Endothelial cell (in vitro differentiated cells): ENCODE measurements at regions not wholly inside any gene's neighbourhood (a gene's known extent, or its start where the extent isn't known, plus 50 kb on each side); places are given as distances from the start of the nearest gene placed in this dataset.

Source experiments
- DNase-seq: peaks from one replicate; pipeline ENCODE4 v3.0.0; 2021; ENCODE audit warnings: low spot score
- H3K27ac Mint-ChIP-seq: one replicate; pipeline ENCODE4 v1.8.0; 2021; ENCODE audit warnings: mixed read lengths, inconsistent platforms; ENCODE audit not compliant: unreplicated experiment
- H3K27me3 Mint-ChIP-seq: one replicate; pipeline ENCODE4 v1.8.0; 2021; ENCODE audit warnings: mild to moderate bottlenecking, moderate library complexity, mixed read lengths, inconsistent platforms; ENCODE audit not compliant: unreplicated experiment
- H3K36me3 Mint-ChIP-seq: one replicate; pipeline ENCODE4 v1.8.0; 2021; ENCODE audit warnings: mild to moderate bottlenecking, low read depth, mixed read lengths, inconsistent platforms; ENCODE audit not compliant: unreplicated experiment
- H3K4me1 Mint-ChIP-seq: one replicate; pipeline ENCODE4 v1.8.0; 2021; ENCODE audit warnings: mild to moderate bottlenecking, mixed read lengths, inconsistent platforms; ENCODE audit not compliant: unreplicated experiment
- H3K4me3 Mint-ChIP-seq: one replicate; pipeline ENCODE4 v1.8.0; 2021; ENCODE audit warnings: mild to moderate bottlenecking, mixed read lengths, inconsistent platforms; ENCODE audit not compliant: unreplicated experiment
- H3K9me3 Mint-ChIP-seq: one replicate; pipeline ENCODE4 v1.8.0; 2021; ENCODE audit warnings: mixed read lengths, inconsistent platforms; ENCODE audit not compliant: unreplicated experiment
- TF ChIP-seq, protein P1 (sequence below): fragments of 200-600 bp; sonication (generic); IDR thresholded peaks from one replicate; pipeline ENCODE4 v1.5.0; 2021; ENCODE audit warnings: antibody characterized with exemption; ENCODE audit not compliant: unreplicated experiment

DNA sequence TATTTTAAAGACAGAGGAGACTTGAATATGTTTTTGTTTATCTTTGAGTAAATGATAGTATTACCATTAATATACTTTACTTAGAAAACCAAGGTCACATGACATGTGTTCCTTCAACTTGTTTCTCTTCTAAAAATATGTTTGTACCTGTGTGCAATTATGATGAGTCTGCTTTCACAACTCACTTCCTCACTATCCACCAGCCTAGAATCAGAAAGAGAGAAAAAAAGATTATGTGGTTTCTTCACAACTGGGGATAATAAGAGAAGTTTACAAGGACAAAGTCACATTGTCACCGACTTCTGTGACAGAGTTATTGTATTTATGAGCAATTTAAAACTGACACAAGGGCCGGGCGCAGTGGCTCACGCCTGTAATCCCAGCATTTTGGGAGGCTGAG lies 1112.1 kb downstream of the RPA4 start:
- H3K36me3 Mint-ChIP-seq = no peaks in the 10 kb centered on the region
- no peak overlapping the region for H3K4me3 Mint-ChIP-seq
- H3K4me1 Mint-ChIP-seq = no peaks in the 10 kb centered on the region
- DNase-seq = no peak
- no peaks in the 10 kb centered on the region for H3K9me3 Mint-ChIP-seq
- H3K27ac Mint-ChIP-seq = no peak overlapping the region
- H3K27me3 Mint-ChIP-seq = peaks cover 1% of the 10 kb centered on the region
- TF ChIP-seq, protein P1, sequence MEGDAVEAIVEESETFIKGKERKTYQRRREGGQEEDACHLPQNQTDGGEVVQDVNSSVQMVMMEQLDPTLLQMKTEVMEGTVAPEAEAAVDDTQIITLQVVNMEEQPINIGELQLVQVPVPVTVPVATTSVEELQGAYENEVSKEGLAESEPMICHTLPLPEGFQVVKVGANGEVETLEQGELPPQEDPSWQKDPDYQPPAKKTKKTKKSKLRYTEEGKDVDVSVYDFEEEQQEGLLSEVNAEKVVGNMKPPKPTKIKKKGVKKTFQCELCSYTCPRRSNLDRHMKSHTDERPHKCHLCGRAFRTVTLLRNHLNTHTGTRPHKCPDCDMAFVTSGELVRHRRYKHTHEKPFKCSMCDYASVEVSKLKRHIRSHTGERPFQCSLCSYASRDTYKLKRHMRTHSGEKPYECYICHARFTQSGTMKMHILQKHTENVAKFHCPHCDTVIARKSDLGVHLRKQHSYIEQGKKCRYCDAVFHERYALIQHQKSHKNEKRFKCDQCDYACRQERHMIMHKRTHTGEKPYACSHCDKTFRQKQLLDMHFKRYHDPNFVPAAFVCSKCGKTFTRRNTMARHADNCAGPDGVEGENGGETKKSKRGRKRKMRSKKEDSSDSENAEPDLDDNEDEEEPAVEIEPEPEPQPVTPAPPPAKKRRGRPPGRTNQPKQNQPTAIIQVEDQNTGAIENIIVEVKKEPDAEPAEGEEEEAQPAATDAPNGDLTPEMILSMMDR = no peak

DNA sequence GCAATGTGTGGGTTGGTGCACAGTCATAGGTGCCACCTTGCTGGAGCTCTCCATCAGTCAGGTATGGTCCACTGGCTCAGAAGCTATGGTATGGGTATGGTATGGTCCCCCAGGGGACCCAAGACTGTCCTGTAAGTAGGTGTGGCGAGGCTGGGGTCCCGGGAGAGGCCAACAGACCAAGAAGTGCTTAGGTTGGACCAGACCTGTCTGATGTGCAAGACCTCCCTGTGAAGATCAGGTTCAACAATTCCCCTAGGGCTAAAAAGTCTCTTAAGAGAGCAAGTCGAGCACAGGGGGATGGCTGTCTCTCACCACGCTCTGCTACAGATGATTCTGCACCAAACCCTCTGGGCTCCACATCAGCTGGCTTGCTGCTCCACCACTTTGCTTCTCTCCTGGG lies 1145.0 kb downstream of the RPA4 start:
- TF ChIP-seq, protein P1 = no peak
- Mint-ChIP-seq H3K27me3 (no peaks in the 10 kb centered on the region), H3K36me3 (no peaks in the 10 kb centered on the region), H3K9me3 (no peaks in the 10 kb centered on the region), H3K4me1 (no peaks in the 10 kb centered on the region), H3K27ac (no peak overlapping the region), H3K4me3 (no peak overlapping the region)
- DNase-seq = no peak

- H3K27ac Mint-ChIP-seq = no peak overlapping the region
- no peaks in the 10 kb centered on the region for H3K36me3 Mint-ChIP-seq
- no peak for DNase-seq
- H3K27me3 Mint-ChIP-seq = no peaks in the 10 kb centered on the region
- no peak overlapping the region for H3K4me3 Mint-ChIP-seq
- TF ChIP-seq, protein P1 = no peak
- H3K4me1 Mint-ChIP-seq = no peaks in the 10 kb centered on the region
- no peaks in the 10 kb centered on the region for H3K9me3 Mint-ChIP-seq
Measured at GRCh38 chrX:98029861-98030260, 1146.2 kb downstream of the RPA4 start.

DNA sequence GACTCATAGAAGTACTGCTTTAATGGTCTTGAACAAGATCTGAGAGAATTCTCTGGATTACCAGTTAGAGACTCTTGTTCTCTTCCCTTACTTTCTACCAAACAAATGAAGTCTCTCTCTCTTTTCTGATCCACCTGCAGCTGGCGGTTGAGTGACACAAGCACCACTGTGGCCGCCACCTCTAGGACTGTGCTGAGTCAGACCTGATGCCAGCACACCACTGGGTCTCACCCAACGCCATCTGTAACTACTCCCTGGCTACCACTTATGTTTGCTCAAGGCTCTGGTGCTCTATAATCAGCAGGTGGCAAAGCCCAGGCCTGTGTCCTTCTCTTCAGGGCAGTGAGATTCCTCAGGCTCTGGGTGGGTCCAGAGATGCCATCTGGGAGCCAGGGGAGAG lies 1173.5 kb downstream of the RPA4 start:
- Mint-ChIP-seq H3K36me3 (no peaks in the 10 kb centered on the region), H3K9me3 (no peaks in the 10 kb centered on the region), H3K27me3 (no peaks in the 10 kb centered on the region), H3K27ac (no peak overlapping the region), H3K4me3 (no peak overlapping the region), H3K4me1 (no peaks in the 10 kb centered on the region)
- TF ChIP-seq, protein P1 = no peak
- no peak for DNase-seq

DNA sequence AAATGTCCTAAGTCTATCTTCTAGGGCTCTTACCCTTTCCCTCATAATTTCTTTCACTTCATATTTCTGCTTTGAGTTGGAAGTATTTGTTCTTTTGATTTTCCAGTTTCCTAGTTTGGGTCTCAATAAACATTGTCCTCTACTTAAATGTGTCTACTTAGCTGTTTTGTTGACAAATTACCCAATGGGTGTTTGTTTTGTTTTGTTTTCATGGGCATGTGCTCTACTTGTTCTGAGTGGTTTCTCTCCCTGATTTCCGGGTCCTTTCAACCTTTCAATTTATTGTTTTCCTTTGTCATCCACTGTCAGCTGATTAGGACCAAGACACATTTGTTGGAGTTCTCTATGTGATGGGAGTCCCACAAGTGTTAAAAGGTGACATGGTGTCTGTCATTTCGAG lies 1181.4 kb downstream of the RPA4 start:
- TF ChIP-seq, protein P1 = no peak
- Mint-ChIP-seq H3K9me3 (no peaks in the 10 kb centered on the region), H3K4me3 (no peak overlapping the region), H3K27me3 (no peaks in the 10 kb centered on the region), H3K4me1 (peaks cover 6% of the 10 kb centered on the region), H3K27ac (no peak overlapping the region), H3K36me3 (no peaks in the 10 kb centered on the region)
- DNase-seq = no peak
